Mucosa of descending colon (tissue), 3 donors: ENCODE measurements at regions not wholly inside any gene's neighbourhood (a gene's known extent, or its start where the extent isn't known, plus 50 kb on each side); places are given as distances from the start of the nearest gene placed in this dataset.

Experiments used
- ATAC-seq: fragments of 200-7000 bp; cut with Tn5 transposase; one replicate; pipeline ENCODE4 v1.9.1; 2020; ENCODE audit warnings: mild to moderate bottlenecking, moderate library complexity
- DNase-seq, 3 donors: peaks; one replicate each; pipeline ENCODE4 v3.0.0-alpha.2; 2020
- H3K36me3 ChIP-seq: fragments of 200-600 bp; one replicate; pipeline ENCODE4 v1.8.0; 2021; ENCODE audit warnings: low read depth, mild to moderate bottlenecking
- H3K4me1 ChIP-seq: fragments of 200-600 bp; one replicate; pipeline ENCODE4 v1.8.0; 2021; ENCODE audit warnings: low read depth, mild to moderate bottlenecking
- H3K4me3 ChIP-seq: fragments of 200-600 bp; one replicate; pipeline ENCODE4 v1.8.0; 2021; ENCODE audit warnings: mild to moderate bottlenecking
- H3K9me3 ChIP-seq: fragments of 200-600 bp; one replicate; pipeline ENCODE4 v1.8.0; 2021; ENCODE audit warnings: mild to moderate bottlenecking
- CTCF ChIP-seq: fragments of 200-600 bp; IDR thresholded peaks from one replicate; pipeline ENCODE4 v1.8.0; 2022; ENCODE audit warnings: antibody characterized with exemption, mild to moderate bottlenecking
- intact Hi-C, 2 donors: fragments of 100-400 bp; cut with DNase I in 1 of 2; cut with micrococcal nuclease in 1 of 2; formaldehyde crosslinking; loops; one replicate each; pipeline versions ENCODE4 v1.11.0 to v1.11.1; 2022; cut with DNase I, micrococcal nuclease
- donor health status: DM: no; HTN: no; CAD: no; lungs with moderate emphysema.
- donor health status: DM: no; HTN: no; CAD: no.
- donor health status: DM: no; HTN: yes; CAD: no.

- intact Hi-C loops = no loop called here
- ATAC-seq = peak; percentile 47
- H3K36me3 ChIP-seq = no peaks in the 10 kb centered on the region
- H3K4me3 ChIP-seq = no peak overlapping the region
- H3K9me3 ChIP-seq = no peaks in the 10 kb centered on the region
- H3K4me1 ChIP-seq = no peaks in the 10 kb centered on the region
- TF ChIP-seq CTCF = no peak
- DNase-seq = peak in 1 of 3 donors; percentile 9
Measured at GRCh38 chr7:106957766-106958165, 86.7 kb upstream of the PRKAR2B start.

- no peaks in the 10 kb centered on the region for H3K4me1 ChIP-seq
- ATAC-seq (no peak), DNase-seq (no peak)
- no peaks in the 10 kb centered on the region for H3K36me3 ChIP-seq
- intact Hi-C loops = no loop called here
- no peak for TF ChIP-seq CTCF
- no peak overlapping the region for H3K4me3 ChIP-seq
- H3K9me3 ChIP-seq = no peaks in the 10 kb centered on the region
Measured at GRCh38 chr7:106959753-106960152, 84.8 kb upstream of the PRKAR2B start.

GRCh38 chr7:106962751-106963150, 81.8 kb upstream of the PRKAR2B start:
- DNase-seq (no peak), ATAC-seq (no peak)
- Histone ChIP-seq H3K9me3 (no peaks in the 10 kb centered on the region), H3K36me3 (no peaks in the 10 kb centered on the region), H3K4me1 (no peaks in the 10 kb centered on the region), H3K4me3 (no peak overlapping the region)
- intact Hi-C loops = no loop called here
- no peak for TF ChIP-seq CTCF

- Histone ChIP-seq H3K9me3 (no peaks in the 10 kb centered on the region), H3K36me3 (no peaks in the 10 kb centered on the region), H3K4me1 (no peaks in the 10 kb centered on the region), H3K4me3 (no peak overlapping the region)
- ATAC-seq (no peak), DNase-seq (no peak)
- intact Hi-C loops = no loop called here
- TF ChIP-seq CTCF = no peak
Measured at GRCh38 chr7:106964466-106964865, 80.0 kb upstream of the PRKAR2B start.

GRCh38 chr7:106965108-106965507, 79.4 kb upstream of the PRKAR2B start:
- H3K9me3 ChIP-seq = no peaks in the 10 kb centered on the region
- no peaks in the 10 kb centered on the region for H3K4me1 ChIP-seq
- DNase-seq (no peak), ATAC-seq (no peak)
- no peaks in the 10 kb centered on the region for H3K36me3 ChIP-seq
- intact Hi-C loops = no loop called here
- H3K4me3 ChIP-seq = no peak overlapping the region
- no peak for TF ChIP-seq CTCF

- intact Hi-C loops = no loop called here
- Histone ChIP-seq H3K4me3 (no peak overlapping the region), H3K9me3 (no peaks in the 10 kb centered on the region), H3K36me3 (no peaks in the 10 kb centered on the region), H3K4me1 (no peaks in the 10 kb centered on the region)
- TF ChIP-seq CTCF = no peak
- ATAC-seq (no peak), DNase-seq (no peak)
Measured at GRCh38 chr7:106966121-106966520, 78.4 kb upstream of the PRKAR2B start.
